Endodermal cell (in vitro differentiated cells): ENCODE measurements at regions not wholly inside any gene's neighbourhood (a gene's known extent, or its start where the extent isn't known, plus 50 kb on each side); places are given as distances from the start of the nearest gene placed in this dataset.

ENCODE experiments used
- DNase-seq: peaks from one replicate; pipeline ENCODE4 v3.0.0-alpha.2; 2017
- H3K27ac ChIP-seq: 2 replicates; pipeline ENCODE4 v1.5.1; 2013; ENCODE audit warnings: mild to moderate bottlenecking, low read depth, low read length, moderate library complexity
- H3K27me3 ChIP-seq: 2 replicates; pipeline ENCODE4 v1.6.1; 2013; ENCODE audit warnings: mild to moderate bottlenecking, low read length, moderate library complexity; ENCODE audit not compliant: insufficient read depth, control insufficient read depth, poor library complexity, severe bottlenecking
- H3K36me3 ChIP-seq: 2 replicates; pipeline ENCODE4 v1.7.0; 2013; ENCODE audit warnings: mild to moderate bottlenecking, low read length, moderate library complexity; ENCODE audit not compliant: control insufficient read depth, insufficient read depth
- H3K4me1 ChIP-seq: one replicate; pipeline ENCODE4 v1.7.0; 2013; ENCODE audit warnings: low read length; ENCODE audit not compliant: control insufficient read depth, insufficient read depth
- H3K4me3 ChIP-seq: 2 replicates; pipeline ENCODE4 v1.5.1; 2013; ENCODE audit warnings: mild to moderate bottlenecking, low read length, moderate library complexity
- H3K9ac ChIP-seq: 2 replicates; pipeline ENCODE4 v1.6.1; 2013; ENCODE audit warnings: mild to moderate bottlenecking, low read length, moderate library complexity; ENCODE audit not compliant: poor library complexity, severe bottlenecking; ENCODE audit errors: extremely low read depth
- H3K9me3 ChIP-seq: 2 replicates; pipeline ENCODE4 v1.6.1; 2013; ENCODE audit warnings: mild to moderate bottlenecking, low read length, moderate library complexity; ENCODE audit not compliant: control insufficient read depth
- H3K27ac Mint-ChIP-seq: 2 replicates; pipeline ENCODE4 v1.8.0; 2020; ENCODE audit warnings: mixed read lengths
- H3K27me3 Mint-ChIP-seq: 2 replicates; pipeline ENCODE4 v1.8.0; 2021; ENCODE audit warnings: mild to moderate bottlenecking, mixed read lengths; ENCODE audit not compliant: insufficient read depth
- H3K36me3 Mint-ChIP-seq: 2 replicates; pipeline ENCODE4 v1.8.0; 2020; ENCODE audit warnings: low read depth, mixed read lengths
- H3K4me1 Mint-ChIP-seq: 2 replicates; pipeline ENCODE4 v1.8.0; 2020; ENCODE audit warnings: mixed read lengths
- H3K4me3 Mint-ChIP-seq: 2 replicates; pipeline ENCODE4 v1.8.0; 2020; ENCODE audit warnings: mild to moderate bottlenecking, moderate library complexity, mixed read lengths
- H3K9me3 Mint-ChIP-seq: 2 replicates; pipeline ENCODE4 v1.8.0; 2020; ENCODE audit warnings: mild to moderate bottlenecking, mixed read lengths
- WGBS, 2 experiments: methylation state at CpG; one replicate each; pipeline versions ENCODE4 v1.1.5 to v1.1.7; 2013; ENCODE audit warnings: missing lambda C conversion rate in 2 of 2, mixed read lengths in 1 of 2; ENCODE audit not compliant: insufficient coverage in 1 of 2, insufficient read length in 1 of 2; 5-methylcytosine and 5-hydroxymethylcytosine counted together
- TF ChIP-seq, protein P1 (sequence below): fragments of 200-600 bp; sonication (generic); conservative IDR thresholded peaks from 2 replicates; pipeline ENCODE4 v1.5.0; 2021; ENCODE audit warnings: antibody characterized with exemption, mild to moderate bottlenecking

DNA sequence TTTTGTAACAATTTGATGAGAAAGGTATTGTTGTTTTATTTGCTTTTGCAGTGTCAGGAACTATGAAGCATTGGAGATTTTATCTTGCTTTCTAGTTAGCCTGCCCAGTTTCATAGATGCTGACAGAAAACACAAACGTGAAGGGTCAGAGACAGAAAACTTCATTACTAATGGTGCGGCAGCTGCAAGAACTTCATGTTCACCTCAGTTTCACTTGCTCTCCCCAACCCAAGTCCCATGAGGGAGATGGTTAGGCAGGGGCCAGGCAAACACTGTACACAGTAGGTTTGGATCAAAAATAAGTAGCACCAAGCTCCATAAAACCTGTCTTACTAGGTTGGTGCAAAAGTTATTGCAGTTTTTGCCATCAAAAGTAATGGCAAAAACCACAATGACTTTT, 550.2 kb upstream of the MIR17HG start:
- no peaks in the 10 kb centered on the region for H3K36me3 Mint-ChIP-seq
- DNase-seq: no peak
- Histone ChIP-seq H3K36me3 (no peaks in the 10 kb centered on the region), H3K27me3 (no peaks in the 10 kb centered on the region), H3K27ac (no peak overlapping the region), H3K9me3 (no peaks in the 10 kb centered on the region), H3K4me1 (peaks cover 7% of the 10 kb centered on the region), H3K9ac (no peak overlapping the region), H3K4me3 (no peak overlapping the region)
- no peaks in the 10 kb centered on the region for H3K9me3 Mint-ChIP-seq
- WGBS, 2 experiments: 88 to 100% methylated on average over 2 of the region's 2 CpGs
- peaks cover 8% of the 10 kb centered on the region for H3K4me1 Mint-ChIP-seq
- H3K27ac Mint-ChIP-seq: no peak overlapping the region
- TF ChIP-seq, protein P1, sequence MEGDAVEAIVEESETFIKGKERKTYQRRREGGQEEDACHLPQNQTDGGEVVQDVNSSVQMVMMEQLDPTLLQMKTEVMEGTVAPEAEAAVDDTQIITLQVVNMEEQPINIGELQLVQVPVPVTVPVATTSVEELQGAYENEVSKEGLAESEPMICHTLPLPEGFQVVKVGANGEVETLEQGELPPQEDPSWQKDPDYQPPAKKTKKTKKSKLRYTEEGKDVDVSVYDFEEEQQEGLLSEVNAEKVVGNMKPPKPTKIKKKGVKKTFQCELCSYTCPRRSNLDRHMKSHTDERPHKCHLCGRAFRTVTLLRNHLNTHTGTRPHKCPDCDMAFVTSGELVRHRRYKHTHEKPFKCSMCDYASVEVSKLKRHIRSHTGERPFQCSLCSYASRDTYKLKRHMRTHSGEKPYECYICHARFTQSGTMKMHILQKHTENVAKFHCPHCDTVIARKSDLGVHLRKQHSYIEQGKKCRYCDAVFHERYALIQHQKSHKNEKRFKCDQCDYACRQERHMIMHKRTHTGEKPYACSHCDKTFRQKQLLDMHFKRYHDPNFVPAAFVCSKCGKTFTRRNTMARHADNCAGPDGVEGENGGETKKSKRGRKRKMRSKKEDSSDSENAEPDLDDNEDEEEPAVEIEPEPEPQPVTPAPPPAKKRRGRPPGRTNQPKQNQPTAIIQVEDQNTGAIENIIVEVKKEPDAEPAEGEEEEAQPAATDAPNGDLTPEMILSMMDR: no peak
- no peaks in the 10 kb centered on the region for H3K27me3 Mint-ChIP-seq
- no peak overlapping the region for H3K4me3 Mint-ChIP-seq

DNA sequence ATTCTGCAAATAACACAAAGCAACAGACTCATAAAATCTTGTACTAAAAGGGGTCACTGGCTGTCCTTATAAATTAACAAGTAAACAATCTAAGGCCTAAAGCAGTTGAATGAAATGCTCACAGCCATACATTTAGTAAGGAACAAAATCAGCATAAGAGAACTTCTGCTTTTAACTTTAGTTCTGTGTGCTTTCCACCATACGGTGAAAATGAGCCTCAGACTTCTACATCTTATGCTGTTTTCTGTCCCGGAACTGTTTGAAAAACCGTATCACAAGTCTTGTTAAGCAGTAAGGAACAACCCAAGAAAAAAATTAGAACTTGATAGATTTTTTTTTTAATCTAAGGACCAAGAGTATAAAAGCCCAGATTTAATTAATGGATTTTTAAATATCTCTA, 549.1 kb upstream of the MIR17HG start:
- no peaks in the 10 kb centered on the region for H3K36me3 Mint-ChIP-seq
- peaks cover 7% of the 10 kb centered on the region for H3K4me1 ChIP-seq
- DNase-seq: no peak

DNA sequence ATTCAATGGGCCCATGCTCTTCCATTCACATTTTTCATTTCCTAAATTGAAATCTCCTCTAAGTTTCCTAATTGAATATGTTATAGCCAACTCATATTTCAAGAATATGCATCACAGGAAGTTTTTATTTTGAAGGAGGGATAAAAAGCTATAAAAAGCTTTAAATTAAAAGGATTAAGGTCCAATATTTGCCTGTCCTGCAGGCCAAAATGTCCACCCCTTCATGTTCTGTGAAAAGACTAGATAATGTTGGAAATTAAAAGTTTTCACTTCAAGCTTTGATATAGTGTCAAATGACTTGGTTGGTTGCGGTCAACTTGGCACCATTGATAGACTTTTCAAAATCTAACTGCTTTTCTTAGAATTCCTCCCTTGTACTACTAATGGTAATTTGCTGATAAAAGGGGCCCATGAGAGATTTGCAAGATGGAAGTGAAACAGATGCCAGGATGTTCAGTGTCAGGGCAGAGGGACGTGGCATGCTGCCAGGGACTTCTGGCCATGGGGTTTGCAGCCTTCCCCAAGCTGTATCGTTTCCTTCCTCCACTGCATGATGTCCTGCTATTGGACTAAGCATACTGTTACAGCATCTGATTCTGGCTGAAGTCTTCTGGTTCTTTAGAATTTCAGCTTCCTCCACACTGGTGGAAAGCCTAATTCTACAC, 547.3 kb upstream of the MIR17HG start:
- TF ChIP-seq, protein P1: no peak
- Mint-ChIP-seq H3K9me3 (no peaks in the 10 kb centered on the region), H3K4me3 (no peak overlapping the region), H3K36me3 (no peaks in the 10 kb centered on the region), H3K27me3 (no peaks in the 10 kb centered on the region), H3K4me1 (peaks cover 8% of the 10 kb centered on the region), H3K27ac (no peak overlapping the region)
- no peaks in the 10 kb centered on the region for H3K27me3 ChIP-seq
- H3K4me3 ChIP-seq: no peak overlapping the region
- H3K9ac ChIP-seq: no peak overlapping the region
- H3K27ac ChIP-seq: no peak overlapping the region
- WGBS, 2 experiments: 69 to 95% methylated on average over 2 to 3 of the region's 3 CpGs
- peaks cover 7% of the 10 kb centered on the region for H3K4me1 ChIP-seq
- H3K36me3 ChIP-seq: no peaks in the 10 kb centered on the region
- H3K9me3 ChIP-seq: no peaks in the 10 kb centered on the region
- DNase-seq: no peak

More for the DNA sequence above, 549.1 kb upstream of the MIR17HG start:
- Histone ChIP-seq H3K9ac (no peak overlapping the region), H3K9me3 (no peaks in the 10 kb centered on the region), H3K27ac (no peak overlapping the region), H3K4me3 (peak overlapping the region; percentile 21), H3K36me3 (no peaks in the 10 kb centered on the region), H3K27me3 (no peaks in the 10 kb centered on the region)
- Mint-ChIP-seq H3K27ac (no peak overlapping the region), H3K4me1 (peaks cover 8% of the 10 kb centered on the region), H3K9me3 (no peaks in the 10 kb centered on the region), H3K27me3 (no peaks in the 10 kb centered on the region), H3K4me3 (no peak overlapping the region)
- TF ChIP-seq, protein P1: no peak
- 88 to 97% methylated on average over 3 of the region's 3 CpGs for WGBS, 2 experiments
